Bone marrow (tissue), 2 donors: ENCODE measurements at regions not wholly inside any gene's neighbourhood (a gene's known extent, or its start where the extent isn't known, plus 50 kb on each side); places are given as distances from the start of the nearest gene placed in this dataset.

Source experiments
- DNase-seq, 2 donors: peaks; one replicate each; lab custom pipeline; 2025; lab: John Stamatoyannopoulos, UW

DNA sequence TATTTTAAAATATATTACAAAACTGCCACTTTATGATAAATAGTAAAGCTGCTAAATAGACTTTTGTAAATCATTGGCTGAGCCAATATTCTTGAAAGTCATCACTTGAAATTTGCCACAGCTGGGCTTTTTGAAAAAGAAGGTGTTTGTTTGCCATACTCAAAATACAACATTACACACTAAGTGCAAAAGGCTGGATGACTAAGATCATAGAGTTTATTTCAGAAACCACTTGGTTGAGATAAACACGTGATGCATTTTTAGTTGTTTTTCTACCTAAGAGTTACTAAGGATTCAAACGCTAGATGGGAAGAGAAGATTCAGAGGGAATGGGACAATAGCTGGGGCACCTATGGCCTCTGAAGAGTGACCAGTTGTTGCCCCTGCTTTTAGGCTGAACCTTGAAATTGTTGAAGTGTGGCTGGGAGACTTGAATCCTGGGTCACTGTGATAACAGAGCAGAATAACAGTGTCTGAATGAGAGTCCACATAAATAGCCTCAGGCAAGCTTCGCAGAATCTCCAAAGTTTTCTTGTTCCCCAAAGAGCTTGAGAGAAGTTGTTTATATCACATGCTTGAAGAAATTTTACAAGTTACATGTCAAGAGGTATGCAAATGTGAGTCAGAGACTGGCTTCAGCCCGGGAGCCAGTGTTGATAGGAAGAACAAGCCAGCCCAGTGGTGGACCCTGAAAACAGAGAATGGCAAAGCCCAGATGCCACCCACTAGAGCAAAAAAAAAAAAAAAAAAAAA, 409.8 kb downstream of the GPD2 start:
- no peak for DNase-seq

DNA sequence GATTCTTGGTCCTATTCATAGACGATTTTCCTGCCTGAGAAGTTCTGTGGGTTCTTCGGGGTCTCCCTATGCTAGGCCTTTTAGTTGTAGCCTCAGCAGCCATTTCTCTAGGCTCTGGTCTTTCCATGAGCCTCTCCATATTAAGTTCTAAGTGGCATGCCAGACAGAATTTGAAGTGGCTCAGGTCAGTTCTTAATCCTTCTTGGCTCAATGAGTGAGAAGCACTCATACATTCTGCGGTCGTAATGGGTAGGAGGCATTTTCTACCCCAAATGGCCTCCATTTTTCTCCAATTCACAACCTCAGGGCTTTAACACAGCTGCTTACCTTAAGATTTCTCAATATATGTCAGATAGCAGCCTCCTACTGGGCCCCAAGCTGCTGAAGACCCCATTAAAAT, 405.3 kb upstream of the GALNT5 start:
- no peak for DNase-seq

DNA sequence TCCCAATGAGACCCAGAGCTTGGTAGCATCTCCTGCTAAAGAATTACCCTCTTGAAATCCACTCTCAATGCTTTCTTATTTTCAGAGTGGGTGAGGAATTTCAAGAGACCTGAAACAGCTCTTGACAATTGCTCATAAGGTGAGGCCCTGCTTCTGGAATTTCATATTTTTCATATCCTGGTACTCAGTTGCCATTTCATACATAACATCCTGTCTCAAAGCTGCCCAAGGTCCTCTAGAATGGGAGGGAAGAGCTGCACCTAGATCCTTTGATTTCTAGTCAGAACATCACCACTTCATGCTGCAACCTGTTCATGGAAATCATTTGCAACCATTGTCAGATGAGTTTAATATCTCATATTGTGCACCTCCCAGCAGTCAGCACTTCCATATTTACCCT, 404.8 kb upstream of the GALNT5 start:
- DNase-seq: no peak

DNA sequence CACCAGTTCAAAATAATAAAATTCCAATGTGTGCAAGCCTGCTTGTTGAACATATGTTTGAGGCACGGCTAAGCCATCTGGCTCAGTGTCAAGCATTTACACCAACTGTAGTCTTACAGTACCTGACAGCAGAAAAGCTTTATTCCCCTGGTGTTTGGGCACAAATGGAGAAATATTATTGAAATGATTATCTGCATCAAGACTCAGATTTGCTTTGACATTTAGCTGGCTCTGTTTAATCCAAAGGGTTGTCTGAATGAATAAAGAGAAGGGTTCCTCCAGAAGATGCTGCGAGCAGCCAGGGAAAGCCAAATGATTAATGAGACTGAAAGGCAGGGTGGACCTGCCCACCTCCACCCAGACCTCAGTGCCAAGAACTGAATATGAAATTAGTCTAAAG, 393.2 kb upstream of the GALNT5 start:
- DNase-seq: no peak

DNA sequence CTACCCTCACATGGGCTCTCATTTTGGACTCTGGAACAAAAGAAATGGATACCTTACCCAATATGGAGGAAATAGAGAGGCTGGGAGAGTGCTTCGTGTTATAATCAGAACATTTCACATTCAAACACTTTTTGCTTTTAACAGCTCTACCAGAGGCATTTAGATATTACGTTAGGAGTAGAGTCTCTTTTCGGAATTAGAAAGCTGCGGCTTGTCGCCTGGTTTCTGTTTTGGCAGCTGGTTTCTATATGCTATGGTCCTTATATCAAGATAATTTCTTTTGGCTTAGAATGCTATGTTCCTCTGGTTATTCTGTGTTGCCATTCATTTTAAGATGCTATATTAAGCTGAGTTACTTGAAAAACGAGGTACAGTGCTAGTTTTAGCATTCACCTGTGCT, 392.8 kb upstream of the GALNT5 start:
- DNase-seq: no peak

DNA sequence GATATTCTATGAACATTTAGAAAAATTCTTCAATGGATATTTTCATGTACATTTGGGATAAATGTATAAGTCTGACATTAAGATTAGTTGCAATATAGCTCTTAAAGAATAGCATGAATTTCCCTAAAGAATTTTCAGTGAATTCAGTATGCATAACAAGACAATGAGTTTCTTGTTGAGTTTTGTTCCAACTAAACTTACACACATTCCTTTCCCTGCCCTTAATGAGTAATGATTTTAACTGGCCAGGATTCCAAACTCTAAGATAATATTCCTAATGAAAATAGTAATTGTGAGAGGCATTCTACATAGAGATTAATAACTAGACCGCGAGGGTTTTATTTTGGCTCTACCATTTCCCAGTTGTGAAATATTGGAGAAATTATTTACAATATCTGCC, 390.3 kb upstream of the GALNT5 start:
- DNase-seq: no peak

DNA sequence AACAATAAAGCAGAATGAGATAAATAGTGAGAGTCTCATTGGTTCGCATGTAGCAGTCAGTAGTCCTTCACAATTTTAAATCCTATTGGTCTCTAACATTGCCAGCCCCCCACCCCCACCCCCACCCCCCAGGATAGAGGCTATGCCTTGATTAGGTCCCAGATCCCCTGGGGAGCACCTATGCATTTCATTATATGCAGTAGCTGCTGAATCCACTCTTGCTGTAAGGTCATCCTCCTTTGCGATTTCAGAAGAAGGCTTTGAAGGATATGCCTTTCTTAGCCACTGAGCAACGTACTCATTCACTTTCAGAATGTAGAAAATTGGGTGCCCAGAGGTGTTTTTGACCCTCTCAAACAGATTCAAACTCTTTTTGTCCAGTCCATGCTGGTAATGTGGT, 382.8 kb upstream of the GALNT5 start:
- no peak for DNase-seq

DNA sequence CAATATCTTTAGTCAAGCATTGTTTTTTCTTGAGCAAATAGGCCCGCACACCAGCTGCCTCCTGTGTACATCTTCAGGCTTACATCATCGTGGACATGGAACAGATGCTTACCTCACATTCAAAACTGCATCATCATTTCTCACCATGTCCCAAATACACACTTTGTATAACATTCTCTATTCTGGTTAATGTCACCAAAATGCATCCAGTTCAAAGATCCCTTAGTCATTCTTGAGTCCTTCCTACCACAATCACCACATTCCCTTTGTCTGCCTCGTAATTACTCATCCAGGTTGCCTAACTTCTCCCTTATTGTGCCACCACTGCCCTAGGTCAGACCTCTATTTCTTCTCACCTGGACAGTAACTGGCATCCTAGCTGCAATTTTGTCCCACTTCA, 373.7 kb upstream of the GALNT5 start:
- DNase-seq: no peak

DNA sequence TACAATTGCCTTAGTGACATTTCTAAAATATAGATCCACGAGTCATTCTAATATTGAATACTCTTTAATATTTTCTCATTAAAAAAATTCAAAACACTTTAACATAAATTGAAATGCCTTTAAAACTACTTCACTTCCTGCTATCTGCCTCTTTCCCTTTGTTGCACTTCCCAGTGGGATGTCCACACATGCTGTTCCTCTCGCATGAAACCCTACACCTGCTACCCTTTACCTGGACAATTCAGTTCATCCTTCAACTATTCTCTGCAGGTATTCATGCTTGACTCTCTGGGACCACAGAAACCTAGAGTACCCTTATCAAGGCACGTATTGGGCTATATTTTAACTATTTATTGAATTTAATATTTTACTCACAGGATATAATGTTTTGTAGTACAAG, 373.3 kb upstream of the GALNT5 start:
- DNase-seq: no peak

DNA sequence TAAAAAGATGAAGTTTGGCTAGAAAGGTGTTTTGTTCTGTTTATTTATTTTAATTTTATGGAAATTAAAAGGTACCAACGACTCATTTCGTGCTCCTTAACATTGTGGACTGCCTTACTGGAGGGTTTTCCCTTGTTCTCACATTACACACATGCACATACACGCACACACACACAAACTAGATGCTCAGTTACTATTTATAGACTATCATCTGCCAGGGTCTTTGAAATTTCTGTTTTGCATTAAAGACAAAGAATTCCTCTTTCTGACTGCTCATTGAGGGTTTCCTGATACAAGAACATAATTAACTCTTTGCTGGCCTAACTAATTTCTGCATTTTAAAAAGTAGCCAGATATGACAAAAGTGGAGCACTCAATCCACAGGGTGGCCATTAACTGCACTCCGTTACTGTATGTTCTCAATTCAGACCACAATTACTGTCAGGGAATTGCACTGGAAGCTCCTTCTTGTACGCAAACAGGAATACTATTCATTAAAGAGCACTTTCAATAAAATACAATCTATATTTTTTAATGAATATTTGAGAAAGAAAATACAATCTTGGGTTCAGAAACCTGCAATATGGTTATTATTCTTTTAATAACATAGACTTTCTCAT, 366.9 kb upstream of the GALNT5 start:
- DNase-seq: no peak

DNA sequence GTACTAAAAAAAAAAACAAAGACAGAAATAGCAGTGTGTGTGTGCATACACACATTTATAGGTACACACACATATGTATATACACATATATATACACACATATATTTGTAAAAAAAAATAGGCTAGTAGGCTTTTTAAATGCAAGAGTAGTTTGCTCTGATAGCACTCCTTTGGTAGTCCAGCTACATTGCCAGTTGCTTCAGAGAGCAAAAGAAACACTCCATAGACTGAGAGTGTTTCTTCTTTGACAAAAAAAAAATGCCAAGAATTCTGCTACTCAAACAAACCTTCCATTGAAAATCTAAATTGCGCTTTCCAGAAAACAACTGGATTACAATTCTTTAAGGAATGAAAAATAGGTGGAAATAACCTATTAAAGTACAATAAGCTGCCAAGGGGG, 365.9 kb upstream of the GALNT5 start:
- DNase-seq: no peak

DNA sequence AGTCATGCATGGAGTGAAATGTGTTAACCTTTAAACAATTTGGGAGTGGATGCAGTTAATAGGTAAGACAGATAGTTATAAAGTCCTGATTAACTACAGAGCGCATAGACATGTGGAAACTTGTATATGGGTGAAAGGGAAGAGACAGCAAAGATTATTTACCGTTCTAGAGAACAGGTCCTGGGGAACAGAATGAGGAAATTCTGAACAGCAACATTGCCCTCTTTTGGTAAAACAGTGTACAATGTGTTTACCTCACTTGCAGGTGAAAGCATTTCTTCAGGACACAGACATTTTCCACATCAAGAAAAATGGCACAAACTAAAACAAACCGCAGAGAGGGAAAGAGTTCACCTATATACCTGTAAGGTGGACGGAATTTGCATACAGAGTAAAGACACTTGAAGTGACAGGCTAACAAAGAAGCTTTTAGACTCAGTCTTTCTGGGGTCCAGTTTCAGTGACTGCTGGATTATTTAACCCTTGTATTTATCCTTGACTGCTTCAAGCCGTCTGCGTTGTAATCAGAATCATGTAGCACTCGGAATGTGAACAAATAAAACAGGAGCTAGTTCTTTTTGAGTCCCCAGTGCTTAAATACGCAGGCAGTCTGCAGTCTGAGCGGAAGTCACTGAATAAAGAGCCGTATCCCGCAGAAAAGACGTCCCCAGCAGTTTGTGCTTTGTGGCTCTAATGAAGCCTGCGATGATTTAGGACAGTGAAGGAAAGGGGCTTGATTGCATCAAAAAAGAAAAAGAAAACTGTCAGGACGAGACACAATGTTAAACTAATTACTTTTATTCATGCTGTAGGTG, 364.8 kb upstream of the GALNT5 start:
- DNase-seq: peak in 1 of 2 donors; percentile 8

DNA sequence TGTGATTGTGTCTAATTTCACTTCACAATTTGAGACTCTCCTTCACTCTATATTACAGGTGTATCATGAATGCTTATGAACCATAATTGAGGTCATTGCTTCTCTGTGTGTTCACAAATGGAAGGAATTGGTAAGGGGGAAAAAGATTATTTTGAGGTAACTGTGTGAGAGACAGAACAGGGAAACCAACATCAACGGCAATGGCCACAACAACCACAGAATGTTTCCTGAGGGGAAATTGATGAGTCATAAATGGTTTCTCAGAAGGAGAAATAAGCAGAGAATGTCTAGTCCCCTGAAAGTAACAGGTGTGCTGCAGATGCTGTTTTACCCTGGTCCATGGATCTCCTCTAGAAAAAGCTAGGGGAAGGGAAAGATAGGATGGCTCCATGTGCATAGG, 361.2 kb upstream of the GALNT5 start:
- peak in 1 of 2 donors; percentile 7 for DNase-seq

DNA sequence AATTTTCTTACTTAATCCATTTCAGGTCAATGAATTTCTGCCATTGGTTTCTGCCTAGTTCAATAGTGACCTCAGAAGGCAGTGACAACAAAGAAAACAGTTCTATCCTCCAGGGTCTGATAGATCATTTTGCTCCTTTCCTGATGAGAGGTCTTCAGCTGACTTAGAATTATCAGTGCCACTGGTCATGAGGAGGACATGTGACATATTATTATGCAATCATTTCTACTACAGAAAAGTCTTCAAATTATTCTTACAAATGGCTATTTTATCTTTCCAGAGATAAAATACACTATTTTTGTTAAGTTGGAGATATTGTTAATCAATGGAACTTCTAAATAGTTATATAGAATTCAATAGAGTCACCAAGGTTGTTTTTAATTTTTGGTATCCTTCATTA, 360.0 kb upstream of the GALNT5 start:
- no peak for DNase-seq

DNA sequence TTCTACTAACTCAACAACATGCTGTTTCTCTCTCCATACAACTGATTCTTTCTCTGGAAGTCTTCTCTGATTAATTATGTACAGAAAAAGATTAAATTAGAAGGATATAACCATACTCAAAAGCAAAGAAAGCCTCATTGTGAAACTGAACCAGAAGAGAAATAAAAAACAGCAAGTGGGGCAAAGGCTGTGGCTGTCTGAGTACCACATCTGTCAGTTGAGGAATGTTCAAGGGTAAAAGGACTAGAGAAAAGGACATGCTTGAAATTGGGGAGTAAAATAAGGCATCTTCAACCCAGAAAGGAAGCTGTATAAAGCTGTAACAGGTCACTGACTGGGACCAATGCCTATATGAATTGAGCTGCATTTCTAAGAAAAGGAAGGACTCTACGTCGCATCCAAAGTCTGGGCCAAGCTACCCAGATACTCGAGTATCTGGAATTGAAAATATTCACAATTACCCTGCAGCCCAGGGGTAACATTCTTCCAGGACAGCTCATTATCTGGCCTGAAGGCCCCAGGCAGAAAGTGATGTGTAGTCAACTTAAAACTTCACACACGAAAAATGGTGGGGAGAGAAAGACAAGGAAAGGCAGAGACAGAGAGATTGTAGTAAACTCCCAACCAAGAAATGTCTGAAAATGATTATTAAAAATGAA, 356.0 kb upstream of the GALNT5 start:
- DNase-seq: no peak

DNA sequence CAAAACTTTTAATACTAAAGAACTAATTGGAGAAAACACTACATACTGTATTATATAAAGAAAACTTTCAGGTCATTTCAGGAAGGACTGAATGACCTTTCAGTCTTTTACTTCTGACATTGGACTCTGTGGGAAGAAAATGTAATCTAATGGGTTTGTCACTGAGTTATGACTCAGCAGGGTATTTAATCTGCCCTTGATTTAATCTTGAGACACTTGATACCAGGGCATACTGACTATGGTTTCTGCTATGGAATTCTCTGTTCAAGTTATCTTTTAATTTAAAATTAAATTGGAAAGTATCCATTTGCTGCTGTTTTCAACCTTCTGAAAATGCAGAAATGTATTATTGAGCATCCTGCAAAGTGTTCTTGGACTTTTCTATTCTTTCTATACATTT, 354.2 kb upstream of the GALNT5 start:
- DNase-seq: no peak

DNA sequence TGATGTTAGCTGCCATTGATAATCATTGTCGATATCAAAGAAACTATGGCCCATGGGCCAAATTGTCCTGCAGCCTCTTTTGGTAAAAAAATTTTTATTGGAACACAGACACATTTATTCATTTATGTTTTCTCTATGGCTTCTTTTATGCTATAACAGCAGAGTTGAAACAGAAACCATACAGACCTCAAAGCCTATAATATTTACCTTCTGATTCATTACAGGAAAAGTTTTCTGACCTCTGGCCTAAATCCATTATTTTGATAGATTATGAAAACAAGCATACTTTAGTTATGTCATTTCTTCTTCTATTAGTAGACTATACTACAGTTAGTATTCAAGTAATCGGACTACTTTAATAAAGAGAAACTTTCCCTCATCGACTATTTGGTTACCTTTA, 349.7 kb upstream of the GALNT5 start:
- DNase-seq: no peak

DNA sequence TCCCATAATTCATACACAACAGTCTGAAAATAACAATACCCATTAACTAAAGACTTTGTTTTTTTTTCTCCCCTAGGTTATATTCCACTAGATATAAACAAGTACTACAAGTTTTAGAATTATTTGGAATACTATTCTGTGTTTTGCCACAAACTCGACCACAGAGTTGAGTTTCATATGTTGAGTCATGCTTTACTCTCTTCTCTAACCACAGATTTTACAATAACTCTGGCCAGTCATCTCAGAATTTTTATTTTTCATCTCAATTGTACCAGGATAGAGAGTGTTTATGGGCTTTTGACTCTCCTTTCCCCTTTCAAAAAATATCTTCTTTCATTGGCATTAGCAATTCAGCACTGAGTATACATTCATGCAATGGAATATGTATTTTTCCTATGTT, 348.7 kb upstream of the GALNT5 start:
- no peak for DNase-seq

DNA sequence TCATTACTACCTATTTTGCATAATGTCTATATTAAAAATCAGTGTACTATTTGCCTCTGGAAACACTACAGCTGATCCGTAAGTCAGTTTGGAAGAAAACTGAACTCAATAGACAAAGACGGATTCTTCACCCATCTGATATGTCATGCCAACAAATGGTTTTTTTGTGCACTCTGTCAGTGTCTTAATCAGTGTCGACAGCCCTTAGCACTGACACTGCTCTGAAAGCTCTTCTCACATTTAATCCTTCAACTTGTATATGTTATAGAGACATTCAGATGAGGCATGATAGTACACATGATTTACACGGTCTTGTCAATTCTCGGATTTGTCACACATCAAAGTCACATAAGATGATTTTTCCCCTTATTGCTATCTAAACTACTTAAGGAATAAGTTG, 347.5 kb upstream of the GALNT5 start:
- DNase-seq: no peak

DNA sequence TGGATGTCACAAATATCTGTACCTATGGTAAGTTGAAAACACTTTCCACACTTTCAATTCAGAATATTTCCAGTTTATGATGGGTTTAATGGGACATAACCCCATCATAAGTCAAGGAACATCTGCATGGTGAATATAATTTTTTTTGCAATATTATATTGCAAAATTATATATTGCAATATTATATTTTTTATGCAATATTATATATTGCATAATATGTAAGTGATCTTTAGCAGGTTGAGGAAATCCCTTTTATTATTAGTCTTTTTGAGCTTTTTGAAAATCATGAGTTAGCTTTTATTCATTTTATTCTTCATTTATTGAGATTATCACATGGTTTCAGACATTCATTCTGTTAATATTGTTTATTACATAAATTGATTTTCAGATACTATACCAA, 342.2 kb upstream of the GALNT5 start:
- DNase-seq: no peak

DNA sequence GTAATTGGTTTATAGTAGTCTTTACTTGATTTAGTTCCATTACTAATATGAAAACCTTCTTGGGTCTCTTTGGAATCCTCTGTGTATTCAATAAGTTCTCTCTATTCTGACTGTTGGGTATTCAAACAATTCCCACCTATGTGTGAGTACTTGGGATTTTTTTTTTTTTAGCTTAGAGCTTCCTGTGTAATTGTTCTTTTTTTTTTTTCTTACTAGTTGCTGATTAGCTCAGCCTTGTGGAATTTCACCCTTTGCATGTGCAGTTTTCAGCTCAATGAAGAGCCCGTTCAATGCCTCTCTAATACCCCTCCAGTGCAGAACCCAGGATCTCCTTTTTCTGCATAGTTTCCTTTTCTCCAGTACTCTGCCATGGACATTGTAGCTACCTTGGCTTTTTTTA, 339.1 kb upstream of the GALNT5 start:
- DNase-seq: no peak

DNA sequence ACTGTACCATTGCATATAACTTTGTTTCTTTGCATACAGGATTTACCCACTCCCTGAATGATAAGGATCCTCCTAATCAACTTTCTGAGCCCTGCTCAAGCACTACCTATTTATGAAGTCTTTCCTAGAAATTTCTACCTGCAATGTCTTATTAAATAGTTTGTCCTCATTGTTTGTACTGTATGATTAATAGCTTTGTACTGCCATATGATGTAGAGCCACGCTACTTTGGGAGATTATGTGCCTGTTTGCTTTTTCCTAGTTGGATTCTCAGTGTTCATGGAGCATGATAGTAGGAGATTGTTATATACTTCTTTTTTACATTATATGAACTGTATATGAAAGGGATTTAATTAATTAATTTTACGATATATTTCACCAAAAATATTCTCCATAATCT, 327.1 kb upstream of the GALNT5 start:
- no peak for DNase-seq
